ENCODE measurements at regions not wholly inside any gene's neighbourhood (a gene's known extent, or its start where the extent isn't known, plus 50 kb on each side); places are given as distances from the start of the nearest gene placed in this dataset.
A peak's percentile ranks its signal among the peaks of the same experiment; 100 is the strongest.

DNA sequence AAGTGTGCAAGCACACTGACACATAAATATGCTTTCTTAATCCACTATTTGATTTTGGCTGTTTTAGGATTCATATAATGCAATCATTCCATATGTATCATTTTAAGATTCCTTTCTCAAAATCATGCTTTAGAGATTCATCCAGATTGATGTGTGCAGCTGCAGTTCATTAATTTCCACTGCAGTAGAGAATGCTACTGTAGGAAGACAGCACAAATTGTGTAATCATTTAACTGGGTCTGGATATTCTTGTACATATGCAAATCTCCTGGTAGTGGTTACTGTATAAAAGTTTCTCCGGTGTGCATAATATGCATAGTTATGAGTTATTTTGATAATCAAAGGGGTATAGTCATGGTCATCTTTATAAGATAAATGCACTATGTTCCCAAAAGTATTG, 502.5 kb upstream of the ACVR2A start:
- H3K27ac ChIP-seq (ENCODE audit: poor library complexity, severe bottlenecking): no peak overlapping the region
- H3K27me3 ChIP-seq (ENCODE audit: insufficient read depth, poor library complexity, severe bottlenecking): no peaks in the 10 kb centered on the region
- H3K4me3 ChIP-seq (ENCODE audit: severe bottlenecking): no peak overlapping the region
- H3K4me1 ChIP-seq (ENCODE audit: insufficient read depth, poor library complexity, severe bottlenecking): no peaks in the 10 kb centered on the region
- TF ChIP-seq, protein P1, sequence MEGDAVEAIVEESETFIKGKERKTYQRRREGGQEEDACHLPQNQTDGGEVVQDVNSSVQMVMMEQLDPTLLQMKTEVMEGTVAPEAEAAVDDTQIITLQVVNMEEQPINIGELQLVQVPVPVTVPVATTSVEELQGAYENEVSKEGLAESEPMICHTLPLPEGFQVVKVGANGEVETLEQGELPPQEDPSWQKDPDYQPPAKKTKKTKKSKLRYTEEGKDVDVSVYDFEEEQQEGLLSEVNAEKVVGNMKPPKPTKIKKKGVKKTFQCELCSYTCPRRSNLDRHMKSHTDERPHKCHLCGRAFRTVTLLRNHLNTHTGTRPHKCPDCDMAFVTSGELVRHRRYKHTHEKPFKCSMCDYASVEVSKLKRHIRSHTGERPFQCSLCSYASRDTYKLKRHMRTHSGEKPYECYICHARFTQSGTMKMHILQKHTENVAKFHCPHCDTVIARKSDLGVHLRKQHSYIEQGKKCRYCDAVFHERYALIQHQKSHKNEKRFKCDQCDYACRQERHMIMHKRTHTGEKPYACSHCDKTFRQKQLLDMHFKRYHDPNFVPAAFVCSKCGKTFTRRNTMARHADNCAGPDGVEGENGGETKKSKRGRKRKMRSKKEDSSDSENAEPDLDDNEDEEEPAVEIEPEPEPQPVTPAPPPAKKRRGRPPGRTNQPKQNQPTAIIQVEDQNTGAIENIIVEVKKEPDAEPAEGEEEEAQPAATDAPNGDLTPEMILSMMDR (IDR thresholded peaks at IDR 0.05; ENCODE audit: poor library complexity, severe bottlenecking): no peak
- H3K9me3 ChIP-seq (ENCODE audit: severe bottlenecking): no peaks in the 10 kb centered on the region
- DNase-seq (ENCODE audit: low spot score): no peak
- ATAC-seq (ENCODE audit: low read depth): no peak
- no peaks in the 10 kb centered on the region for H3K36me3 ChIP-seq (ENCODE audit: low read depth)

DNA sequence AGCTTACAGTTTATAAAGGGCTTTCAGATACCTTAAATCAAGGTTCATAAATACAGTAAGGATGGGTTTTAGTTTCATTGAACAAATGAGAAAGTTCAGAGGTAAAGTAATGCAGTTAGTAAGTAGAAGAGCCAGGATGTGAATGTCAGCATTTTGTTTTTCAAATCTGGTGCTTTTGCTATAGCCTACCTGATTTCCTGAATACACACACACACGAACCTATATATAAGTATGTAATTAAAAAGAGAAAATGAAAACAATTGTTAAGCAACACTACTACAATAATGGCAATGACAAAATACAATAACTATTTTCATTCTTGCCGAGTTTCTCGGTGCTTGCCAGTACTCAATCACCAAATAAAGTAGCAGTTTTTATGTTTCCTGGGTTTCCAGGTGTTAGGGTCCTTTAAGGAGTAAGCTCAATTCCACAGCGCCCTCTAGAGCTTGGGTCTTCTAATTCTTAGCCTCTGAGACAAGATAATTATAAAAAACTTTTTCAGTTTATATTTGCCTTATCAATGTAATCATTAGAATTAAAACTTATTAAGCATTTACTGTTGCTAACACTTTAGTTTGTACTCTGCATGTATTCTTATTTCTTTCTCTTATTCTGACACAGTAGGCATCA, 512.9 kb upstream of the ACVR2A start:
- H3K4me3 ChIP-seq (ENCODE audit: severe bottlenecking): no peak overlapping the region
- TF ChIP-seq, protein P1 (IDR thresholded peaks at IDR 0.05; ENCODE audit: poor library complexity, severe bottlenecking): peak; percentile 63
- no peaks in the 10 kb centered on the region for H3K27me3 ChIP-seq (ENCODE audit: insufficient read depth, poor library complexity, severe bottlenecking)
- H3K36me3 ChIP-seq (ENCODE audit: low read depth): no peaks in the 10 kb centered on the region
- H3K4me1 ChIP-seq (ENCODE audit: insufficient read depth, poor library complexity, severe bottlenecking): no peaks in the 10 kb centered on the region
- H3K27ac ChIP-seq (ENCODE audit: poor library complexity, severe bottlenecking): no peak overlapping the region
- no peak for DNase-seq (ENCODE audit: low spot score)
- H3K9me3 ChIP-seq (ENCODE audit: severe bottlenecking): no peaks in the 10 kb centered on the region
- no peak for ATAC-seq (ENCODE audit: low read depth)

GRCh38 chr2:147330925-147331324, 513.9 kb upstream of the ACVR2A start:
- no peak for ATAC-seq (ENCODE audit: low read depth)
- H3K27me3 ChIP-seq (ENCODE audit: insufficient read depth, poor library complexity, severe bottlenecking): no peaks in the 10 kb centered on the region
- H3K4me1 ChIP-seq (ENCODE audit: insufficient read depth, poor library complexity, severe bottlenecking): no peaks in the 10 kb centered on the region
- no peaks in the 10 kb centered on the region for H3K9me3 ChIP-seq (ENCODE audit: severe bottlenecking)
- no peak overlapping the region for H3K4me3 ChIP-seq (ENCODE audit: severe bottlenecking)
- H3K27ac ChIP-seq (ENCODE audit: poor library complexity, severe bottlenecking): no peak overlapping the region
- TF ChIP-seq, protein P1 (IDR thresholded peaks at IDR 0.05; ENCODE audit: poor library complexity, severe bottlenecking): no peak
- DNase-seq (ENCODE audit: low spot score): no peak
- no peaks in the 10 kb centered on the region for H3K36me3 ChIP-seq (ENCODE audit: low read depth)

- no peak overlapping the region for H3K4me3 ChIP-seq (ENCODE audit: severe bottlenecking)
- no peak overlapping the region for H3K27ac ChIP-seq (ENCODE audit: poor library complexity, severe bottlenecking)
- no peaks in the 10 kb centered on the region for H3K36me3 ChIP-seq (ENCODE audit: low read depth)
- H3K9me3 ChIP-seq (ENCODE audit: severe bottlenecking): no peaks in the 10 kb centered on the region
- DNase-seq (ENCODE audit: low spot score): no peak
- no peaks in the 10 kb centered on the region for H3K27me3 ChIP-seq (ENCODE audit: insufficient read depth, poor library complexity, severe bottlenecking)
- ATAC-seq (ENCODE audit: low read depth): no peak
- TF ChIP-seq, protein P1 (IDR thresholded peaks at IDR 0.05; ENCODE audit: poor library complexity, severe bottlenecking): no peak
- no peaks in the 10 kb centered on the region for H3K4me1 ChIP-seq (ENCODE audit: insufficient read depth, poor library complexity, severe bottlenecking)
These were observed 517.2 kb upstream of the ACVR2A start for GRCh38 chr2:147327613-147328012.

DNA sequence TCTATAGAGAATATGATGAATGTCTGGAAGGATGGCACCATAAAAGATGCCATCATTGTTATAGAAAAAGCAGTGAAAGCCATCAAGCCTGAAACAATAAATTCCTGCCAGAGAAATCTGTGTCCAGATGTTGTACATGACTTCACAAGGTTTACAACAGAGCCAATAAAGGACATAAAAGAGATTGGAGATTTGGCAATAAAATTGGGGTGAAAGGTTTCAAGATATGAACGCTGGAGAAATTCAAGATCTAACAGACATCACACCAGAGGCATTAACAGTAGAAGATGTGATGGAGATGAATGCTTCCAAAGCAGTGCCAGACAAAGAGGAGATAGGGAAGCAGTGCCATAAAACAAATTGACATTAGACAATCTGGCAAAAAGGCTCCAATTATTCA, 518.8 kb upstream of the ACVR2A start:
- no peaks in the 10 kb centered on the region for H3K4me1 ChIP-seq (ENCODE audit: insufficient read depth, poor library complexity, severe bottlenecking)
- no peaks in the 10 kb centered on the region for H3K9me3 ChIP-seq (ENCODE audit: severe bottlenecking)
- H3K36me3 ChIP-seq (ENCODE audit: low read depth): no peaks in the 10 kb centered on the region
- no peaks in the 10 kb centered on the region for H3K27me3 ChIP-seq (ENCODE audit: insufficient read depth, poor library complexity, severe bottlenecking)
- no peak overlapping the region for H3K4me3 ChIP-seq (ENCODE audit: severe bottlenecking)
- ATAC-seq (ENCODE audit: low read depth): no peak
- TF ChIP-seq, protein P1 (IDR thresholded peaks at IDR 0.05; ENCODE audit: poor library complexity, severe bottlenecking): no peak
- DNase-seq (ENCODE audit: low spot score): no peak
- no peak overlapping the region for H3K27ac ChIP-seq (ENCODE audit: poor library complexity, severe bottlenecking)

Data from RWPE2 (cell line).